WTC11 (cell line): ENCODE measurements at regions not wholly inside any gene's neighbourhood (a gene's known extent, or its start where the extent isn't known, plus 50 kb on each side); places are given as distances from the start of the nearest gene placed in this dataset.

Source experiments
- ATF3 ChIP-seq: sonication (generic); formaldehyde crosslinking; conservative IDR thresholded peaks from 2 replicates; pipeline ENCODE4 v1.8.1; 2022; ENCODE audit warnings: mild to moderate bottlenecking, missing genetic modification reagents
- CBFB ChIP-seq: sonication (generic); formaldehyde crosslinking; IDR thresholded peaks from 2 replicates; pipeline ENCODE4 v1.8.1; 2022; ENCODE audit warnings: mild to moderate bottlenecking, low read depth, missing genetic modification reagents
- CTCF ChIP-seq: fragments of 200-600 bp; IDR thresholded peaks from 2 replicates; pipeline ENCODE4 v1.8.0; 2022; ENCODE audit warnings: antibody characterized with exemption
- ELF4 ChIP-seq: sonication (generic); formaldehyde crosslinking; IDR thresholded peaks from 2 replicates; pipeline ENCODE4 v1.8.1; 2022; ENCODE audit warnings: low read depth, mild to moderate bottlenecking, moderate library complexity, missing genetic modification reagents
- FOXP1 ChIP-seq: sonication (generic); formaldehyde crosslinking; IDR thresholded peaks from 2 replicates; pipeline ENCODE4 v1.8.0; 2022; ENCODE audit warnings: missing genetic modification reagents, mild to moderate bottlenecking, moderate library complexity, borderline replicate concordance
- USF2 ChIP-seq: sonication (generic); formaldehyde crosslinking; IDR thresholded peaks from 2 replicates; pipeline ENCODE4 v1.8.1; 2023; ENCODE audit warnings: mild to moderate bottlenecking, missing genetic modification reagents, moderate library complexity
- ZBTB21 ChIP-seq: sonication (generic); formaldehyde crosslinking; IDR thresholded peaks from 2 replicates; pipeline ENCODE4 v1.8.1; 2023; ENCODE audit warnings: mild to moderate bottlenecking, missing genetic modification reagents, borderline replicate concordance
- TF ChIP-seq, protein P1 (sequence below): sonication (generic); formaldehyde crosslinking; IDR thresholded peaks from 2 replicates; pipeline ENCODE4 v1.8.0; 2023; ENCODE audit warnings: mild to moderate bottlenecking, missing genetic modification reagents
- TF ChIP-seq, protein P2 (sequence below): sonication (generic); formaldehyde crosslinking; IDR thresholded peaks from 2 replicates; pipeline ENCODE4 v1.8.1; 2023; ENCODE audit warnings: mild to moderate bottlenecking, missing genetic modification reagents, borderline replicate concordance

DNA sequence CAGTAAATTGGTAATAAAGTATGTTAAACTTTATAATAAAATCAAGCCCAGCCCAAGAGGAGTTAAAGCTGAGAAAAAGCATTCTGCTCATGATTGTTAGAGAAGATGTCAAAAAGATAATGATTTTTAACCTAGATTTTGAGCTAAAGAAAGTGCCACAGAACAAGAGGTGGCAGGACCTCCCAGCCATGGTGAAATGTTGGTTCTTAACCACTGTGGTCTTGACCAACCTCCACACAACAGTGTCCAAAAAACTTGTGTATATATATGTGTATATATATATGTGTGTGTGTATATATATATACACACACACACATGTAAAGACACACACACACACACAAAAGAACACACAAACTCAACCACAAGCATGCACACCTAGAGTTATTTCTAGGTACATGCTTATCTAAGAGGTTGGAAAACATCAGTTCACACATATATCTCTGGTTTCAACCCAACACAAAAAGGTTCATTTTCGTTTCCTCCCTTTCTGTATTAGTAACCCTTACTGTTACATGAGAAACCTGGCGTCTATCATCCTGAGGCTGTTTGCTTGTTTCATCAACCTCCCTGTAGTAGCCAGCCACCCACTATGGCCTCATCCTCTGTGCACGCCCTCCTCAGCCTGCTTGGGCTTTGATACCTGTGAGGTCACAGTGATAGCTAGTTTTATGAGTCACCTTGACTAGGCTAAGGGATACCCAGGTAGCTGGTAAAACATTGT is 631.8 kb upstream of the ID2 start:
- TF ChIP-seq CTCF: no peak
- TF ChIP-seq CBFB: no peak
- no peak for TF ChIP-seq ATF3 (CRISPR knock-in tag)
- no peak for TF ChIP-seq FOXP1 (CRISPR knock-in tag)
- no peak for TF ChIP-seq USF2
- TF ChIP-seq, protein P1, sequence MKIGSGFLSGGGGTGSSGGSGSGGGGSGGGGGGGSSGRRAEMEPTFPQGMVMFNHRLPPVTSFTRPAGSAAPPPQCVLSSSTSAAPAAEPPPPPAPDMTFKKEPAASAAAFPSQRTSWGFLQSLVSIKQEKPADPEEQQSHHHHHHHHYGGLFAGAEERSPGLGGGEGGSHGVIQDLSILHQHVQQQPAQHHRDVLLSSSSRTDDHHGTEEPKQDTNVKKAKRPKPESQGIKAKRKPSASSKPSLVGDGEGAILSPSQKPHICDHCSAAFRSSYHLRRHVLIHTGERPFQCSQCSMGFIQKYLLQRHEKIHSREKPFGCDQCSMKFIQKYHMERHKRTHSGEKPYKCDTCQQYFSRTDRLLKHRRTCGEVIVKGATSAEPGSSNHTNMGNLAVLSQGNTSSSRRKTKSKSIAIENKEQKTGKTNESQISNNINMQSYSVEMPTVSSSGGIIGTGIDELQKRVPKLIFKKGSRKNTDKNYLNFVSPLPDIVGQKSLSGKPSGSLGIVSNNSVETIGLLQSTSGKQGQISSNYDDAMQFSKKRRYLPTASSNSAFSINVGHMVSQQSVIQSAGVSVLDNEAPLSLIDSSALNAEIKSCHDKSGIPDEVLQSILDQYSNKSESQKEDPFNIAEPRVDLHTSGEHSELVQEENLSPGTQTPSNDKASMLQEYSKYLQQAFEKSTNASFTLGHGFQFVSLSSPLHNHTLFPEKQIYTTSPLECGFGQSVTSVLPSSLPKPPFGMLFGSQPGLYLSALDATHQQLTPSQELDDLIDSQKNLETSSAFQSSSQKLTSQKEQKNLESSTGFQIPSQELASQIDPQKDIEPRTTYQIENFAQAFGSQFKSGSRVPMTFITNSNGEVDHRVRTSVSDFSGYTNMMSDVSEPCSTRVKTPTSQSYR (CRISPR knock-in tag): no peak
- no peak for TF ChIP-seq ELF4 (CRISPR knock-in tag)
- no peak for TF ChIP-seq ZBTB21
- TF ChIP-seq, protein P2, sequence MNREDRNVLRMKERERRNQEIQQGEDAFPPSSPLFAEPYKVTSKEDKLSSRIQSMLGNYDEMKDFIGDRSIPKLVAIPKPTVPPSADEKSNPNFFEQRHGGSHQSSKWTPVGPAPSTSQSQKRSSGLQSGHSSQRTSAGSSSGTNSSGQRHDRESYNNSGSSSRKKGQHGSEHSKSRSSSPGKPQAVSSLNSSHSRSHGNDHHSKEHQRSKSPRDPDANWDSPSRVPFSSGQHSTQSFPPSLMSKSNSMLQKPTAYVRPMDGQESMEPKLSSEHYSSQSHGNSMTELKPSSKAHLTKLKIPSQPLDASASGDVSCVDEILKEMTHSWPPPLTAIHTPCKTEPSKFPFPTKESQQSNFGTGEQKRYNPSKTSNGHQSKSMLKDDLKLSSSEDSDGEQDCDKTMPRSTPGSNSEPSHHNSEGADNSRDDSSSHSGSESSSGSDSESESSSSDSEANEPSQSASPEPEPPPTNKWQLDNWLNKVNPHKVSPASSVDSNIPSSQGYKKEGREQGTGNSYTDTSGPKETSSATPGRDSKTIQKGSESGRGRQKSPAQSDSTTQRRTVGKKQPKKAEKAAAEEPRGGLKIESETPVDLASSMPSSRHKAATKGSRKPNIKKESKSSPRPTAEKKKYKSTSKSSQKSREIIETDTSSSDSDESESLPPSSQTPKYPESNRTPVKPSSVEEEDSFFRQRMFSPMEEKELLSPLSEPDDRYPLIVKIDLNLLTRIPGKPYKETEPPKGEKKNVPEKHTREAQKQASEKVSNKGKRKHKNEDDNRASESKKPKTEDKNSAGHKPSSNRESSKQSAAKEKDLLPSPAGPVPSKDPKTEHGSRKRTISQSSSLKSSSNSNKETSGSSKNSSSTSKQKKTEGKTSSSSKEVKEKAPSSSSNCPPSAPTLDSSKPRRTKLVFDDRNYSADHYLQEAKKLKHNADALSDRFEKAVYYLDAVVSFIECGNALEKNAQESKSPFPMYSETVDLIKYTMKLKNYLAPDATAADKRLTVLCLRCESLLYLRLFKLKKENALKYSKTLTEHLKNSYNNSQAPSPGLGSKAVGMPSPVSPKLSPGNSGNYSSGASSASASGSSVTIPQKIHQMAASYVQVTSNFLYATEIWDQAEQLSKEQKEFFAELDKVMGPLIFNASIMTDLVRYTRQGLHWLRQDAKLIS (CRISPR knock-in tag): no peak
